ENCODE measurements at regions not wholly inside any gene's neighbourhood (a gene's known extent, or its start where the extent isn't known, plus 50 kb on each side); places are given as distances from the start of the nearest gene placed in this dataset.

- no peak for TF ChIP-seq EZH2 (IDR thresholded peaks at IDR 0.05; ENCODE audit: borderline replicate concordance, low read depth, low read length, poor library complexity, severe bottlenecking)
- TF ChIP-seq CTCF (conservative IDR thresholded peaks at IDR 0.05; ENCODE audit: low read depth, low read length): no peak
Measured at GRCh38 chr9:101904845-101905244, 166.4 kb upstream of the GRIN3A start.
